HG02938 (cell line): ENCODE measurements at regions not wholly inside any gene's neighbourhood (a gene's known extent, or its start where the extent isn't known, plus 50 kb on each side); places are given as distances from the start of the nearest gene placed in this dataset.
"Not testable (repeated sequence)": the region's sequence is repeated elsewhere in the genome, so short reads cannot be mapped to it uniquely, and the experiment has no call there.

ENCODE experiments used
- ATAC-seq: cut with Tn5 transposase; IDR thresholded peaks from one replicate; pipeline ENCODE4 v1.9.1; 2021; ENCODE audit warnings: mild to moderate bottlenecking, moderate library complexity; ENCODE audit not compliant: unreplicated experiment

DNA sequence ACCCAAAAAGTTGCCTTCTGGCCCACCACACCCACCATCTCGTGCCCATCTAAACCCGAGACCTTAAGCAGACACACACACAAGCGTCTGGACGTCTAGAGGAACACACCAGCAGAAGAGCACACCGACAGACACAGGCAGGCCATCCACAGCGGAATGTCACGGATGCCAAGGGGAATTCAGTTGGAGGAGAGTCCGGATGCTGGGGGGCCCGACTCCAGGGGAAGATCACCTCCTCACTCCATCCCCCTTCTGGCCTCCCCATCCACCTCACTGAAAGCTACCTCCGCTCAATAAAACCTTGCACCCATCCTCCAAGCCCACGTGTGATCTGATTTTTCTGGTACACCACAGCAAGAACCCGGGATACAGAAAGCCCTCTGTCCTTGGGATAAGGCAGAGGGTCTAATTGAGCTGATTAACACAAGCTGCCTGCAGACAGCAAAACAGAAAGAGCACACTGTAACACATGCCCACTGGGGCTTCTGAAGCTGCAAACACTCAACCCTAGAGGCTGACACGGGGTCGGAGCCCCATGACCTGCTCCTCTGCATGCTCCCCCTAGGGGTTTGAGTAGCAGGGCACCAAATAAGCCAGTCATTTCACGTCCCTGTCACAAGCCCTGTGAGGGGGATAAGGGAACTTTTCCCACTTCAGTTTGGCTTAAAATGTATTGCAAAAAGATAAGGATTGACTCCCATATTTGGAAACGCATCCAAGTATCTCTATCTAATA is 339.6 kb upstream of the PCDH10 start:
- no peak for ATAC-seq

DNA sequence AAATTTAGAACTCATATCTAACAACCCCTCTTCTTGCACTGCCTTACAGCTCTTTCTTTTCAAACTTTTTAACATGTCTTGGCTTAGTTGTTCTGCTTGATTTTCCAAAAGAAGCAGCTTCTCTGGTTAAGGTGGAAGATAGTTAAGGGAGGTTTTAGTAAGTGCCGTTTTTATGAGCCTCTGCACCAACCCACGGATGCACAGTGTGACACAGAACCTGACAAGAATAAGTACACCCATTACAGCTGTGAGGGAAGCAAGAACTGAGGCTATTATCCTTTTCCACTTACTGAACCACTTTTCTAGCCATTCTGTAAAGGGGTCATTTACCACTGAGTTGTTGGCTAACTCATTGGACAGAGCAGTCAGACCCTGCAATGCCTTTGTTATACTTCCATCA is 336.0 kb upstream of the PCDH10 start:
- not testable (repeated sequence) for ATAC-seq

DNA sequence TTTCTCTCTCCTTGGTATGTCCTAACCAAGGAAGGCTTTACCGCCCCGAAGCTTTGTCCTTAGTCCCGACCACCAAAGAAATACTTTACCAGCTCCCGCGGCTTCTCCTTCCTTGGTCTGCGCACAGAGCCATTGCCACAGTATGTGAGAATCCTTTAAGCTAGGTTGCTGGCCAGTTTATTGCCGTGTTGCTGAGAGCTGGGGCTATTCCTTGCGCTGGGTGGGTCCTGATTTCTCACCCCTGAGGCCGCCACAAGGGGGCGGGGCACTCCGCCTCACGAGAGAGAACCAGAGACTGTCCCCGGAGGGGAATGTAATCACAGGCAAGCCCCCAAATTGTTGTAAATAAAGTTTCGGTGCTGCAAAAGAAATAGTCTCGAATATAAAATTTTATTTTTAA is 331.0 kb upstream of the PCDH10 start:
- no peak for ATAC-seq

DNA sequence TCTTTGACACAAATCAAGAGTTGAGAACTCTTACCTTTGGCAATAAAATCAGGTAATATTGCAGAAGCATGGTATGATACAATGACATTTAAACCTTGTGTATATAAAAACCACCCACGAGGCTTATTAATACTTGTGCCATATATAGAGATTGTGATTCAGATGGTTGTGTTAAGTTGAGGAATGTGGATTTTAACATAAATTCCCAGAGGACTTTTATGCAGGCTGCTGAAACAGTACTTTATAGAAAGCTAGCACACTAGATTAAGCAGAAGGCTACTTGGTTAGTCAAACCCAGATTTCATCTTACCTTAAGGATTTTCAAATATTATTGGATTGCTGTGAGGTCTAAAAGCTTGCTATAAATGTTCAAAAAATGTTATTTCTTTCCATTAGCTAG is 325.7 kb upstream of the PCDH10 start:
- ATAC-seq: no peak

DNA sequence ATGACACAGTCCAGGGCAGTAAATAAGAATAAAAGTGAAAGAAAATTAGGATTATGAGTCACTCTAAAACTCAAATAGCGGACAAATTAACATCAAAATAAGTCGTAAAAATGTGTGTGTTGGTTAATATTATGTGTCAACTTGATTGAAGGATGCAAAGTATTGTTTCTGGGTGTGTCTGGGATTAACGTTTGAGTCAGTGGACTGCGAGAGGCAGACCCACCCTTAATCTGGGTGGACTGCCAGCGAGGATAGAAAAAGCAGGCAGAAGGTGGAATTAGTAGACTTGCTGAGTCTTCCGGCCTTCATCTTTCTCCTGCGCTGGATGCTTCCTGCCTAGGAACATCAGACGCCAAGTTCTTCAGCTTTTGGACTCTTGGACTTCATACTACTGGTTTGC is 324.3 kb upstream of the PCDH10 start:
- no peak for ATAC-seq

DNA sequence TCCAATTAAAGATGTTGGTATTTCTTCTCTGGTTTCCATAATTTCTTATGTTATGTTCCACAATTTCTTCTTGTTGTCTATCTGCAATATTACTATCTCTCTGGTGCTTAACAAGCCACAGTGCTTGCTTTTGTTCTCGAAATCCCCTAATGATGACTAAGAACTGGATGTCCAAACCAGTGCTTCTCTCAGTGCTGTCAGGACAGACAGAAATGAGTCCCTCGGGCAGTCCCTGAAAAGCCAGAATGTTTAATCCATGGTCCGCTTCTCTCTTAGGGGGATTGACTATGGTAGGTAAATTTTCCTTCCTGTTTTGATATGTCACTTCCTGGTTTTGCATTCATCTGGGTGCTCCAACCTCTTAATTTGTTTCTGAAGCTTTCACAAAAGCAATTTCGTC is 321.6 kb upstream of the PCDH10 start:
- peak; percentile 94 for ATAC-seq

DNA sequence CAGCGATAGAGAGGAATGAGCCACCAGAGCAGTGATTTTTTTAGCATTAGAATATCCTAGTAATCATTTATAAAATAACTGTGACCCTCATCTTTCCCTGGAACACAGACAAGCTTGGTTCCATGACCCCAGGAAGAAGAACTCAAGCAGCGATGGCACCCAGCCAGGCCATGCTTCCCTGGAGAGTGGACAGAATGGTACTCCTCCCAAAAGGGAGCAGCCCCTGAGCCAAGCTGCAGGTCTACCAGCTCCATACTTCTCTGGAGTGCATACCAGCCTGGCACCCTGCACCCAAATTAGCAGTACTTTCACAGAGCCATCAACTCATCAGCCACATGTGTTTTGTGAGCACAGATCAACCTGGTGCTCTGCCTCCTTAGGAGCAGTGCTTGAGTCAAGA is 310.9 kb upstream of the PCDH10 start:
- ATAC-seq: no peak

DNA sequence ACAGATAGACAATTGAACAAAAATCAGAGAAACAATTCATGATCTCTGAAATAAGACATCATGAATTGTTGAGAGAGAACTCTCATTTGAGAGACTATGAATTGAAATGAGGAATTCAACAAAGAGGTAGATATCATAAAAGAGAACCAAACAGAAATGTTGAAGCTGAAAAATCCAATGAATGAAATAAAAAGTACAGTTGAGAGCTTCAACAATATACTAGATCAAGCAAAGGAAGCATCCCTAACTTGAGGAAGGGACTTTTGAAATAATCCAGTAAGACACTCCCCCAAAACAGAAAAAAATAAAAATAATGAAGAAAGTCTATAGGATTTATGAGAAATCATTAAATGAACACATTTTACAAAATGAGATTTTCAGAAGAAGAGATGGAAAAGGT is 310.0 kb upstream of the PCDH10 start:
- no peak for ATAC-seq

DNA sequence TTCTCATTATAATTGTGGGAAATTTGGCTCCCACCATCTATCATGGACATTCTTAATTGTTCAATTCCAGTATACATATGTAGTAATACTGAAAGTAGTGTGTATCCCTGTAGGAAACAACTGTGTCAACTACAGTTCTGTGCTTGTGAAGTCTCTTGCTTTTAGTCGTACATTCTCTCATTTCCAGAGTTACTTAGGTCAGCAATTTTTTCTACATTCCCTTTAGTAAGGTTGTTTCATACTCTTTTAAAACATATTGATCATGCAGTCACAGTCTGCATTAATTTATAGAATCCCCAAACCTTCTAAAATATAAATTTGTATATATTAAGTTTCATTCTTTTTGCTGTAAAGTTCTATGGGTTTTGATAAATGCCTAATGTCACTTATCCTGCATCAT is 289.2 kb upstream of the PCDH10 start:
- no peak for ATAC-seq

DNA sequence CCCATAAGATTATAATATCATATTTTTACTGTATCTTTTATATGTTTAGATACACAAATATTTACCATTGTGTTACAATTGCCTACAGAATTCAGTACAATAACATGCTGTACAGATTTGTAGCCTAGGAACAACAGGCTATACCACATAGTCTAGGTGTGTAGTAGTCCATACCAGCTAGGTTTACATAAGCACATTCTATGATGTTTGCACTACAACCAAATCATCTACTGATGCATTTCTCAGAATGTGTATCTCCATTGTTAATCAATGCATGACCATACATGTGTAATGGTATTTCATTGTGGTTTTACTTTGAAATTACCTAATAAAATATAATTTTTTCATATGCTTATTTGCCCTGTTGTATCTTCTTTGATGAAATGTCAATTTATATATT is 288.1 kb upstream of the PCDH10 start:
- no peak for ATAC-seq

DNA sequence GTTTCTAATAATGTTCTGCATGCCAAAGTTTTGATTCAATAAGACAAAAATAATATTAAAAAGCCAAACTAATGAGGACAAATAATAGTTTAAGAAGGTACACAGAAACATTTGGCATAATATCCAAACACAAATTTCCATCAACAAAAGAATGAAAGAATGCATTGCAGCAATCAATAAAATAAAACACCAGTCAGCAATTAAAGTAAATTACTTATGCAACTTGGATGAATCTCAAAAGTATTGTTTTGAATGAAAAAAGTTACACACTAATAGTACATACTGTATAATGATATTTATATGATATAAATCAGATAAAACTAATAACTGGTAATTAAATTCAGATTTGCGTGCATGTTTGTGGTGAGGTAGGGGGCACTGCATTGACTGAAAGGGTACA is 285.5 kb upstream of the PCDH10 start:
- no peak for ATAC-seq

DNA sequence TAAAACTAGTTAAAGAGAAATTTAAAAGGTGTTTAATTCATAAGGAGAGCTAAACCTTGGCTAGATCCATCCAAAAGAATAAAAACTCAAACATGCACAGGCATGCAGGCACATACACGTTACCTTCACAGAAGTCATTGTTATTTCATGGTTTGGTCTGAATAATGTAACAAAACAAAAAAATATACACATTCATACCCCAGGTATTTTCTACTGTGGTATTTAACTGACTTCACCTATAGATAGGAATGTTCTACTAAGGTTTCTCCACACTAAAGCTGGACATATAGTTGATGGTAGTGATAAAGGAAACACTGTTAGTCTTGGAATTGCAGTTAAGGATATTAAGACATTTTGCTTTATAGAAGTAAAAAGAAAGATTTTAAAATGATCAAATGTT is 283.6 kb upstream of the PCDH10 start:
- no peak for ATAC-seq

DNA sequence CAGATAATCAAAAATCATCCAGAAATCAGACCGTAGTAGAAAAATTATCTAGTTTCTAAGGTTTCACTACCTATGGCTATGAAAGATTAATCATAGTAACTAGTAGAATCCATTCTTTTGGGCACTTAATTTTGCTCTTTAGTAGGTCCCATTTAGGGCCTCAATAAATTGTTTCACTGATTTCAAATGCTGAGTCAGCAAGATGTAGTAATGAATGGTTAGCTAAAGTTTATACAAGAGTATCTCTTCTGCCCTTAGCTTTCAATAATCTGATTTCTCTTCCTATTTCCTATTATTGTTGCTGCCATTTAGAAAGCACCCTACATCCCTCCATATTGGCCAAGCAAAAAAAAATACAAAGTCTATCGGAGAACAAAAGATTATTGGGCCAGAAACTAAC is 283.2 kb upstream of the PCDH10 start:
- ATAC-seq: no peak

DNA sequence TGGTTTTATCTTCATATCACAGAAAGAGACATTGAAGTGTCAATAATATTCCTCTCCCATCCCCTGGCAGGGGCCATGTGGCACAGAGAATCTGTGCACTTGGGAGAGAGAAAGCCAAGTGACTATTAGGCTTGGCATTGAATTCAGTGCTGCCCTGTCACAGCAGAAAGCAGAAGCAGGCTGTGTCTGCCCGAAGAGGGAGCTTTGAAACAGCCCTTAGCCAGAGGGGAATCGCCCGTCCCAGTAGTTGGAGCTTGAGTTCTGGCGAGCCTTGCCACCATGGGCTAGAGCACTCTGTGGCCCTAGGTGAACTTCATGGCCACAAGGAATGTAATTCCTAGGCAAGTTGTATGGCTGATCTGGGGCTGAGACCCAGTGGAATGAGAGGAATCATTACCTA is 282.5 kb upstream of the PCDH10 start:
- no peak for ATAC-seq

DNA sequence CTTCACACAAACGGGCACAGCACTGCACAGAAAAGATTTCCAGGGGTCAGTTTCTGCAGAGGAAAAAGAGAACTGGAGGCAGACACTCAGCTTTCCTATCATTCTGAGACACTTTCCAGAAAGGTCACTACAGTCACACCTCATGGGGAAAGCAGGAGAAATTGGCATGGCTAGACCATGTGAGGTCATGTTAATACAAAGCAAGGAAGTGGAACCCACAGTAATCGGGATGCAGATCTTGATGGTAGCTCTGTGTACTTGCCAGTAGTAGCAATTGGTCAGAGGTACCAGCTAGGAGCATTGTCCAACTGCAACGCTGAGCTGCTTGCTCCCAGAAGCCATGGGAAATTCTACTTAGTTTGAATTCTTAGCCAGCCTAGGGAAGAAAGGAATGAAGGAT is 255.3 kb upstream of the PCDH10 start:
- ATAC-seq: no peak

DNA sequence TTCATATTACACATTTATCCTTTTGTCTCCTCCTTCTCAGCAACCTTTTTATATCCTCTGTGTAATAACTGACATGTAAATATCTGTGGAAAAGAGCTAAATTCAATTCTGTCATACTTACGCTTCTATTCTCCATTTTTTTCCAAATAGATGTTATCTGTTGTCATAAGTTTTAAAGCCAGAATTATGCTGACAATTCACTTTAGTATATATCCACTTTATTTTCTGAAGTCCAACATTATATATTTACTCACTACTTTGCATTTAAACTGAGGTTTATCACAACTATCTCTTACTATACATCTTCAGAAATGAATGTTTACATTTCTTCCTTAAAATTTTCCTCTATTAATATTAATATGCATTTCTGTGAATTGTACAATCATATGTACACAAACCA is 247.9 kb upstream of the PCDH10 start:
- no peak for ATAC-seq

DNA sequence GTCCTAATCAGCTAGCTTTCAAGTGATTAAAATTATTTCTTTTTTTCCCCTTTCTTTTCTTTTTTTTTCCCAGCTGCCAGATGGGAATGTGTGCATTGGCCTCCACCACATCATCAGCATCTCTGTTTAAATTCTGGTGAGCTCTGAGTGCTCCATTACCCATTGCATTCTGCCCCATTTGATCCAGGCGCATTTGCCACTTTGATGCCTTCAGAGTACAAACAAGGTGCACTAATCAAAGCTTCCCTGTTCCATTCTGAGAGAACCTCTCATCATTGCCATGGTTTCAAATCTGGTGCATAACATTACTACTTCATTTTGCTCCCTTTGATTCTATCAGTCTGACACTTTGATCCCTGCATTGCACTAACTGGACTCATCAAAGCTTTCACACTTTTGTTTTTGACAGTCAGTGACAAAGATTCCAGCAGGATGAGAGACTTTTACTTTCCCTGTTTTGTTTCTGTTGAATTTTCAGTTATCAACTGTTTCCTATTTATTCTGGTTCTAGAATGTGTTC is 238.8 kb upstream of the PCDH10 start:
- no peak for ATAC-seq

DNA sequence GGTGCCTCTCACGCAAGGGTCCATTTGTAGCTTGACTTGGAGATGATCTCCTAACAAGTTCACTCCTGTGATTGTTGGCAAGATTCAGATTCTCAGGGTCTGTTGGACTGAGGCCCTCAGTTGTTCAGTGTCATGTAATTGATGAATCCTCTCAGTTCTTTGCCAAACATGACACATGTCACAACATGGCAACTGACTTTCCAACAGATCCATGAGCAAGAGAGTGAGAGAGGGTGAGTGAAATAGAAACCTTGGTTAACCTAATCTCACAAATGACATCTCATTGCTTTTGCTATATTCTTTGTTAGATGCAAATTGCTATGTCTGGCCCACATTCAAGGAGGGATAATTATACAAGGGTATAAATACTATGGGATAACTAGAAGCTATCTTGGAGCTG is 231.0 kb upstream of the PCDH10 start:
- no peak for ATAC-seq

DNA sequence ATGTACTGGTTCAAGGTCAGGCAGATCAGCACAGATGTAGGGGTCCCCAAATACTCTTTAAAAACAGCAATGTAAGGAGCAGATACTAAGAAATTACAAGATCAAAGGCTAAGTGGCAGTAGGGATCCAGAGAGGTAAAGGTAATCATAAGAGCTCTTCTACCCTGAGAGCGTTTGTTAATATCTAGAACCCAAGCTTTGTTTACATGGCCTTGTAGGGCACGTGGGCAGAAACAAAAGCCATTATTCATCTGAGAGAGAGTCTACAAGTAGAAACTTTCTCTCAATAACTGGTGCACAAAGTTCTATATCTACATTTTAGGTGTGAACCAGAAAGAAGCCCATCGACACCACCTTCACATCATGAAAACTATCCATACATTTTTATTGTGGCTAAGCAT is 225.6 kb upstream of the PCDH10 start:
- ATAC-seq: no peak

DNA sequence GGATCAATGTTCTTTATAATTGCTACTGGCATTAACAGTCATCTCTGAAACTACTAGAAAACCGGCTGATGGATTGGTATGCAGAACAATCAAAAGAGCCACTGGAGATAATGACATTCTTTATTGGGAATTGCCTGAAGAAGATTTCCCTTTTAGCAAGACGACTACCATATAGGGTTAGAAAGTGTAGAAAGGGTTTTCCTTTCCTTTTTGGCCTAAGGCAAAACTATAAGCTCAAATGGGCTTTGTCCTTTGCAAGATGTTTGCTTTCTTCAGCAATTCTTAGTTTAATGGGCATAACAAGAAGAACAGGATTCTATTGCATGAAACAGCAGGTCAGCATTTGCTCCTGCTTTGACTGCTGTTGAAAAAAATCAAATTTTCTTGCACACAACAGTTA is 214.2 kb upstream of the PCDH10 start:
- no peak for ATAC-seq

DNA sequence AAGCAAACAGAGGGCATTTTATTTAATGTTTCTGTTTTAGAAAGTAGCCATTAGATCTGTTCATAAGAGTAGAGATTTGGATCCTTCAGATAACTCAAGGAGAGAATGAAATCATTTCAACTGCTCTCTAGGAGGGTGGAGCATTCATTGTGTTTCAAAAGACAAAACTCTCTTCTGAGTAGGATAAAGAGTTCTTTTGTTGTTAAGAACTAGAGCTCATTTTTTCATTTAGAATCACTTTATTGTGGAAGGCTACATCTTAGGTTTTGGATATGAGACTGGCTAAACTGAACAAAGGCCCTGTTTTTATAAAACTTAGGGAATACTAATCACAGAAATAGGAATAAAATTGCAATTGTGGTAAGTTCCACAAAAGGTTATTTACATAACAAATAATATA is 193.9 kb upstream of the PCDH10 start:
- ATAC-seq: no peak

DNA sequence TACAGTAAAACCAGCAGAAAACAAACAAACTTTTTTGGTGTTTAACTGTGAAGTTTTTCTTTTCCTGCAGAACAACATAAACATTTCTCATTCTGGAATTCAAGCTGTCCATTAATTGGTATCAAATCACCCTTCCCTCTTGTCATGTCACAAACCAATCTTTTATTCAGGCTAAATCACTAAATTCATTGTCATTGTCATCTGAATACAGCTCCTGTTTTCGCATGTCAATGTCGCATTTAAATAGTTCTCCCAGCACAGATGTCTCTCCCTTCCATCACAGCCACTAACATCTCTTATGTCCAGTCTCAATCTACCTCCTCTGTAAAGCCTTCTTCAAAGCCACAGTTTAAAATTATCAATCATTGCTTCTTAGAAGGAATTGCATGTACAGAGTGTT is 192.1 kb upstream of the PCDH10 start:
- ATAC-seq: no peak
